Uterus (tissue), 3 donors: ENCODE measurements at regions not wholly inside any gene's neighbourhood (a gene's known extent, or its start where the extent isn't known, plus 50 kb on each side); places are given as distances from the start of the nearest gene placed in this dataset.

ENCODE experiments used
- DNase-seq, 2 donors: peaks; one replicate each; pipeline ENCODE4 v3.0.0-alpha.2; 2019 to 2020
- H3K27ac ChIP-seq, 2 donors: fragments of 200-600 bp; sonication (generic); 1 replicate in 1 of 2; 2 replicates in 1 of 2; pipeline ENCODE4 v1.5.1; 2016 to 2018
- H3K27me3 ChIP-seq, 2 donors: fragments of 200-600 bp; sonication (generic); one replicate each; pipeline ENCODE4 v1.5.1; 2018 to 2019; ENCODE audit warnings: control low read depth in 1 of 2
- H3K36me3 ChIP-seq, 2 donors: fragments of 200-600 bp; sonication (generic); one replicate each; pipeline ENCODE4 v1.5.1; 2019; ENCODE audit warnings: control low read depth in 1 of 2
- H3K4me1 ChIP-seq, 2 donors: fragments of 200-600 bp; sonication (generic); one replicate each; pipeline ENCODE4 v1.5.1; 2018 to 2019; ENCODE audit warnings: control low read depth in 1 of 2
- H3K4me3 ChIP-seq, 2 donors: fragments of 200-600 bp; sonication (generic); 1 replicate in 1 of 2; 2 replicates in 1 of 2; pipeline ENCODE4 v1.5.1; 2018 to 2019; ENCODE audit warnings: mild to moderate bottlenecking in 1 of 2
- H3K9me3 ChIP-seq, 2 donors: fragments of 200-600 bp; sonication (generic); one replicate each; pipeline ENCODE4 v1.5.1; 2019; ENCODE audit warnings: control low read depth in 1 of 2
- CTCF ChIP-seq, 4 experiments: fragments of 200-600 bp in 2 of 4; fragments of 450-650 bp in 2 of 4; sonication (generic) in 2 of 4; IDR thresholded peaks; one replicate each; pipeline ENCODE4 v1.5.1; 2016 to 2019; ENCODE audit warnings: antibody characterized with exemption in 4 of 4, mild to moderate bottlenecking in 2 of 4, moderate library complexity in 1 of 4
- POLR2A ChIP-seq, 2 donors: fragments of 450-650 bp; IDR thresholded peaks; one replicate each; pipeline ENCODE4 v1.6.1; 2016; ENCODE audit warnings: antibody characterized with exemption in 2 of 2, mild to moderate bottlenecking in 1 of 2, moderate library complexity in 1 of 2
- intact Hi-C: fragments of 100-400 bp; cut with DNase I; formaldehyde crosslinking; loops from one replicate; pipeline ENCODE4 v1.15.1; 2023; ENCODE audit warnings: low total_unique reads
- donor health status: DM: yes; HTN: yes; CAD: no.

- Histone ChIP-seq H3K36me3 (no peaks in the 10 kb centered on the region), H3K4me3 (no peak overlapping the region), H3K27me3 (no peaks in the 10 kb centered on the region), H3K27ac (no peak overlapping the region), H3K9me3 (no peaks in the 10 kb centered on the region), H3K4me1 (no peaks in the 10 kb centered on the region)
- no peak for TF ChIP-seq CTCF (IDR thresholded peaks at IDR 0.05)
- no peak for TF ChIP-seq POLR2A (IDR thresholded peaks at IDR 0.05)
- intact Hi-C loops, result no loop called here
- no peak for DNase-seq
Observed at GRCh38 chr12:126792411-126792810, 1474.6 kb upstream of the TMEM132C start.

- Histone ChIP-seq H3K4me1 (no peaks in the 10 kb centered on the region), H3K27me3 (no peaks in the 10 kb centered on the region), H3K9me3 (no peaks in the 10 kb centered on the region), H3K36me3 (no peaks in the 10 kb centered on the region), H3K27ac (no peak overlapping the region), H3K4me3 (no peak overlapping the region)
- DNase-seq, result no peak
- intact Hi-C loops, result no loop called here
- no peak for TF ChIP-seq POLR2A (IDR thresholded peaks at IDR 0.05)
- no peak for TF ChIP-seq CTCF (IDR thresholded peaks at IDR 0.05)
Observed at GRCh38 chr12:126797525-126797924, 1469.4 kb upstream of the TMEM132C start.

- no peaks in the 10 kb centered on the region for H3K4me1 ChIP-seq
- H3K9me3 ChIP-seq, result no peaks in the 10 kb centered on the region
- no peaks in the 10 kb centered on the region for H3K27me3 ChIP-seq
- intact Hi-C loops, result no loop called here
- no peak overlapping the region for H3K4me3 ChIP-seq
- no peak for DNase-seq
- no peak overlapping the region for H3K27ac ChIP-seq
- no peak for TF ChIP-seq CTCF (IDR thresholded peaks at IDR 0.05)
- no peak for TF ChIP-seq POLR2A (IDR thresholded peaks at IDR 0.05)
- H3K36me3 ChIP-seq, result no peaks in the 10 kb centered on the region
Observed at GRCh38 chr12:126798449-126798848, 1468.5 kb upstream of the TMEM132C start.

- TF ChIP-seq CTCF (IDR thresholded peaks at IDR 0.05) (no peak), POLR2A (IDR thresholded peaks at IDR 0.05) (no peak)
- no peak overlapping the region for H3K4me3 ChIP-seq
- H3K4me1 ChIP-seq, result no peaks in the 10 kb centered on the region
- no peak for DNase-seq
- H3K9me3 ChIP-seq, result no peaks in the 10 kb centered on the region
- H3K27ac ChIP-seq, result no peak overlapping the region
- intact Hi-C loops, result no loop called here
- no peaks in the 10 kb centered on the region for H3K36me3 ChIP-seq
- H3K27me3 ChIP-seq, result no peaks in the 10 kb centered on the region
Observed at GRCh38 chr12:126807312-126807865, 1459.6 kb upstream of the TMEM132C start.

- no peaks in the 10 kb centered on the region for H3K9me3 ChIP-seq
- H3K27ac ChIP-seq, result no peak overlapping the region
- H3K4me1 ChIP-seq, result no peaks in the 10 kb centered on the region
- no peak overlapping the region for H3K4me3 ChIP-seq
- H3K36me3 ChIP-seq, result no peaks in the 10 kb centered on the region
- DNase-seq, result no peak
- TF ChIP-seq POLR2A (IDR thresholded peaks at IDR 0.05) (no peak), CTCF (IDR thresholded peaks at IDR 0.05) (no peak)
- intact Hi-C loops, result no loop called here
- no peaks in the 10 kb centered on the region for H3K27me3 ChIP-seq
Observed at GRCh38 chr12:126811391-126811790, 1455.6 kb upstream of the TMEM132C start.
